ENCODE measurements at regions not wholly inside any gene's neighbourhood (a gene's known extent, or its start where the extent isn't known, plus 50 kb on each side); places are given as distances from the start of the nearest gene placed in this dataset.

DNA sequence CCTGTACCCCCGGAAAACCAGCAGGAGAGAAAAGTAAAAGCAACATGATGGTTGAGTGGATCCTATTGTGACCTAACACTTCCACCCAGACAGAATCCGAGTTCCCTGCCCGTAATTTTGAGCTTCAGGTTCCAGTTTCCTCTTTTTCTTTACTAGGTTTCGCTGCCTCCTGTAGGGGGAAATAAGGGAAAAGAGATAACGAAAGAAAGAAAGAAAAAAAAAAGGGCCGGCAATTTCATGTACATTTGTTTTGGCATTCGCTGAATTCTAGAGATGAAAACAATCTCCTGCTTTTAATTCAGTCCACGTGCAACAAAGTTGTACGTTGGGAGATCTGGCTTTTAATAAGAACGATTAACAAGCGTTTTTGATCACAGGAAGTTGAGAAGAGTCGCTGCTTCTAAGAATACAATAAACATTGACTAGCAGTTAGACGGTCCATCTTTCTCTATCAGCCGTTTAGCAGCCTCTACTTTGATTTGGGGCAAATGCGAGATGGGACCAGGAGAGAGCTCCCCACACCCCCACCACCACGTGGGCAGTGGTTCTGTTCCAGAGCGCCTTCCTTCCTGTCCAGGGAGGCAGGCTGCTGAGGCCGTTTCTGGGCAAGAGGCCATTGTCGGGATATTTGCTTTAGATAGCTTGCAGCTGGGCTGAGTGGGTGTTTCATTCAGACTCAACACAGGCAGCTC, 155.9 kb upstream of the RUNX1 start:
- TF ChIP-seq POLR2A (IDR thresholded peaks at IDR 0.05; ENCODE audit: low read length) (no peak), GATA1 (IDR thresholded peaks at IDR 0.05; ENCODE audit: low read depth, low read length) (no peak)

Data from erythroblast (primary cell).